ENCODE measurements at regions not wholly inside any gene's neighbourhood (a gene's known extent, or its start where the extent isn't known, plus 50 kb on each side); places are given as distances from the start of the nearest gene placed in this dataset.
A peak's percentile ranks its signal among the peaks of the same experiment; 100 is the strongest.

- H3K4me1 Mint-ChIP-seq = no peaks in the 10 kb centered on the region
- no peak overlapping the region for H3K27ac Mint-ChIP-seq
- Histone ChIP-seq H3K36me3 (ENCODE audit: control insufficient read depth, insufficient read depth, low read length) (no peaks in the 10 kb centered on the region), H3K27me3 (ENCODE audit: control insufficient read depth, insufficient read depth, low read length, poor library complexity, severe bottlenecking) (no peaks in the 10 kb centered on the region), H3K9ac (ENCODE audit: extremely low read depth, low read length, poor library complexity, severe bottlenecking) (no peak overlapping the region), H3K4me1 (ENCODE audit: control insufficient read depth, insufficient read depth, low read length) (no peaks in the 10 kb centered on the region), H3K27ac (ENCODE audit: low read depth, low read length) (no peak overlapping the region), H3K9me3 (ENCODE audit: control insufficient read depth, low read length) (no peaks in the 10 kb centered on the region), H3K4me3 (ENCODE audit: low read length) (no peak overlapping the region)
- peaks cover 3% of the 10 kb centered on the region for H3K9me3 Mint-ChIP-seq
- no peaks in the 10 kb centered on the region for H3K36me3 Mint-ChIP-seq (ENCODE audit: low read depth)
- no peaks in the 10 kb centered on the region for H3K27me3 Mint-ChIP-seq (ENCODE audit: insufficient read depth)
- no peak for DNase-seq
- 86% methylated on average over 1 of the region's 1 CpG; no CpG with 5 or more reads in 1 of the 2 experiments for WGBS, 2 experiments (ENCODE audit: insufficient coverage in 1 of 2, insufficient read length in 1 of 2)
- TF ChIP-seq CTCF (conservative IDR thresholded peaks at IDR 0.05) = no peak
- H3K4me3 Mint-ChIP-seq = no peak overlapping the region
These were observed 877.7 kb downstream of the GALC start for GRCh38 chr14:87115234-87115633.

- no peak for DNase-seq
- Histone ChIP-seq H3K27me3 (ENCODE audit: control insufficient read depth, insufficient read depth, low read length, poor library complexity, severe bottlenecking) (no peaks in the 10 kb centered on the region), H3K9ac (ENCODE audit: extremely low read depth, low read length, poor library complexity, severe bottlenecking) (no peak overlapping the region), H3K27ac (ENCODE audit: low read depth, low read length) (no peak overlapping the region), H3K36me3 (ENCODE audit: control insufficient read depth, insufficient read depth, low read length) (no peaks in the 10 kb centered on the region), H3K4me3 (ENCODE audit: low read length) (no peak overlapping the region), H3K4me1 (ENCODE audit: control insufficient read depth, insufficient read depth, low read length) (no peaks in the 10 kb centered on the region), H3K9me3 (ENCODE audit: control insufficient read depth, low read length) (no peaks in the 10 kb centered on the region)
- Mint-ChIP-seq H3K27ac (no peak overlapping the region), H3K27me3 (ENCODE audit: insufficient read depth) (peaks cover 1% of the 10 kb centered on the region), H3K4me1 (no peaks in the 10 kb centered on the region), H3K36me3 (ENCODE audit: low read depth) (no peaks in the 10 kb centered on the region), H3K4me3 (no peak overlapping the region), H3K9me3 (no peaks in the 10 kb centered on the region)
- peak; percentile 48 for TF ChIP-seq CTCF (conservative IDR thresholded peaks at IDR 0.05)
- 53 to 76% methylated on average over 3 to 5 of the region's 5 CpGs for WGBS, 2 experiments (ENCODE audit: insufficient coverage in 1 of 2, insufficient read length in 1 of 2)
These were observed 879.7 kb downstream of the GALC start for GRCh38 chr14:87113286-87113685.

- Histone ChIP-seq H3K9me3 (ENCODE audit: control insufficient read depth, low read length) (no peaks in the 10 kb centered on the region), H3K27ac (ENCODE audit: low read depth, low read length) (no peak overlapping the region), H3K27me3 (ENCODE audit: control insufficient read depth, insufficient read depth, low read length, poor library complexity, severe bottlenecking) (no peaks in the 10 kb centered on the region), H3K36me3 (ENCODE audit: control insufficient read depth, insufficient read depth, low read length) (no peaks in the 10 kb centered on the region), H3K4me3 (ENCODE audit: low read length) (no peak overlapping the region), H3K4me1 (ENCODE audit: control insufficient read depth, insufficient read depth, low read length) (no peaks in the 10 kb centered on the region), H3K9ac (ENCODE audit: extremely low read depth, low read length, poor library complexity, severe bottlenecking) (no peak overlapping the region)
- no peak for DNase-seq
- Mint-ChIP-seq H3K4me3 (no peak overlapping the region), H3K4me1 (no peaks in the 10 kb centered on the region), H3K27ac (no peak overlapping the region), H3K27me3 (ENCODE audit: insufficient read depth) (peaks cover 3% of the 10 kb centered on the region), H3K9me3 (no peaks in the 10 kb centered on the region), H3K36me3 (ENCODE audit: low read depth) (no peaks in the 10 kb centered on the region)
- WGBS, 2 experiments (ENCODE audit: insufficient coverage in 1 of 2, insufficient read length in 1 of 2) = 84% methylated on average over 3 of the region's 3 CpGs; no CpG with 5 or more reads in 1 of the 2 experiments
- no peak for TF ChIP-seq CTCF (conservative IDR thresholded peaks at IDR 0.05)
These were observed 881.2 kb downstream of the GALC start for GRCh38 chr14:87111741-87112140.

Measured in endodermal cell (in vitro differentiated cells).